Thyroid gland (tissue), 4 donors: ENCODE measurements at regions not wholly inside any gene's neighbourhood (a gene's known extent, or its start where the extent isn't known, plus 50 kb on each side); places are given as distances from the start of the nearest gene placed in this dataset.

Experiments
- DNase-seq, 2 donors: peaks; one replicate each; pipeline ENCODE4 v3.0.0-alpha.2; 2019
- H3K27ac ChIP-seq, 3 donors: fragments of 200-600 bp; sonication (generic); 1 replicate in 2 of 3; 2 replicates in 1 of 3; pipeline ENCODE4 v1.5.1; 2016 to 2019; ENCODE audit warnings: mild to moderate bottlenecking in 1 of 3, moderate library complexity in 1 of 3
- H3K27me3 ChIP-seq: fragments of 200-600 bp; sonication (generic); one replicate; pipeline ENCODE4 v1.5.1; 2019
- H3K36me3 ChIP-seq, 2 donors: fragments of 200-600 bp; sonication (generic); one replicate each; pipeline ENCODE4 v1.5.1; 2016 to 2019
- H3K4me1 ChIP-seq, 2 donors: fragments of 200-600 bp; sonication (generic); one replicate each; pipeline ENCODE4 v1.5.1; 2017 to 2019
- H3K4me3 ChIP-seq, 3 donors: fragments of 200-600 bp; sonication (generic); replicated peaks in 1 of 3; 1 replicate in 2 of 3; 2 replicates in 1 of 3; pipeline ENCODE4 v1.5.1; 2016; ENCODE audit warnings: mild to moderate bottlenecking in 1 of 3
- H3K9me3 ChIP-seq: fragments of 200-600 bp; sonication (generic); one replicate; pipeline ENCODE4 v1.5.1; 2017
- POLR2A ChIP-seq, 2 donors: fragments of 450-650 bp; IDR thresholded peaks; one replicate each; pipeline ENCODE4 v1.6.1; 2017; ENCODE audit warnings: antibody characterized with exemption in 2 of 2, mild to moderate bottlenecking in 2 of 2, moderate library complexity in 1 of 2
- WGBS, 2 donors: methylation state at CpG; one replicate each; pipeline ENCODE4 v1.1.5; 2017; 5-methylcytosine and 5-hydroxymethylcytosine counted together
- intact Hi-C: fragments of 100-400 bp; cut with DNase I; formaldehyde crosslinking; loops from one replicate; pipeline ENCODE4 v1.15.1; 2023
- TF ChIP-seq, protein P1 (sequence below), 6 experiments: fragments of 200-600 bp in 3 of 6; fragments of 450-650 bp in 3 of 6; sonication (generic) in 3 of 6; IDR thresholded peaks; one replicate each; pipeline ENCODE4 v1.5.1; 2016 to 2019; ENCODE audit warnings: antibody characterized with exemption in 6 of 6, mild to moderate bottlenecking in 2 of 6, inconsistent platforms in 1 of 6, moderate library complexity in 1 of 6

DNA sequence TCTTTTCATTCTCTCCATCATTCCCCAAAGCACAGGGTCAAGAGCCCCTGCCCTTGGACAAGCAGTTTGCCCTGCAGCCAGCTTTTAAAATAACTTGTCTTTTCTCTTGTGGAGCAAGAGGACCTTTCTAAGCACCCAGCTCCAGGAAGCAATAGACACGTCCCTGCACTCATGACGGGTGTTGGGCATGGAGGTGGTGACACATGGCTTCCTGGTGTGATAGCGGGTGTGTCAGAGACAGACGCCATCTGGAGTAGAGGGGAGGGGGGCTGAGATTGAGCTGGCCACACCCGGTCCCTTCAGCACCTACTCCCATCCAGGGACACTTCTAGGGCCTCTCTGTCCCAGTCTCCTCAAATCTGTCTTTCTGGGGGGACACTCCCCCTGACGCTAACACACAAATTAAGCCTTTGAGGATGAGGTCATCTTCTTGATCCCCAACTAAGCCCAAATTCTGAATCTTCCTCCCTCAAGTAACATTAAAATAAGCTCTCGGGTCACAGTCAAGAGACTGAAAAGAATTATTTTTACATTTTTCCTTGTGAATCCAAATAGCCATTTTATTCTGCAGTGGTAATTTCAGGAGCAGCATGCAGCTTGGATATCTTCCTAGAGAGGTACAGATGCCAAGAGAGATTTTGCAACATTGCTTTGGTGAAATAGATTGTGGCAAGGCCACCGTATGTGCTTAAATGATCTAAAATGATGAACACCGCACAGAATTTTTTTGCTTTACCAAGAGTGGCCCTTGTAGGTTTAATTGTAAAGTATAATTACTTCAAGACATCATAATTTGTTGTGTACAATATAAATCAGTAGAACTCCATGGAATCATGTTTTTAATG, 216.6 kb upstream of the IRX3 start:
- Histone ChIP-seq H3K4me1 (peaks cover 6 to 13% of the 10 kb centered on the region in 2 donors), H3K36me3 (no peaks in the 10 kb centered on the region), H3K27ac (no peak overlapping the region), H3K27me3 (no peaks in the 10 kb centered on the region), H3K4me3 (no peak overlapping the region), H3K9me3 (no peaks in the 10 kb centered on the region)
- WGBS, 2 donors = 65 to 69% methylated on average over 9 of the region's 9 CpGs
- no peak for DNase-seq
- TF ChIP-seq, protein P1, sequence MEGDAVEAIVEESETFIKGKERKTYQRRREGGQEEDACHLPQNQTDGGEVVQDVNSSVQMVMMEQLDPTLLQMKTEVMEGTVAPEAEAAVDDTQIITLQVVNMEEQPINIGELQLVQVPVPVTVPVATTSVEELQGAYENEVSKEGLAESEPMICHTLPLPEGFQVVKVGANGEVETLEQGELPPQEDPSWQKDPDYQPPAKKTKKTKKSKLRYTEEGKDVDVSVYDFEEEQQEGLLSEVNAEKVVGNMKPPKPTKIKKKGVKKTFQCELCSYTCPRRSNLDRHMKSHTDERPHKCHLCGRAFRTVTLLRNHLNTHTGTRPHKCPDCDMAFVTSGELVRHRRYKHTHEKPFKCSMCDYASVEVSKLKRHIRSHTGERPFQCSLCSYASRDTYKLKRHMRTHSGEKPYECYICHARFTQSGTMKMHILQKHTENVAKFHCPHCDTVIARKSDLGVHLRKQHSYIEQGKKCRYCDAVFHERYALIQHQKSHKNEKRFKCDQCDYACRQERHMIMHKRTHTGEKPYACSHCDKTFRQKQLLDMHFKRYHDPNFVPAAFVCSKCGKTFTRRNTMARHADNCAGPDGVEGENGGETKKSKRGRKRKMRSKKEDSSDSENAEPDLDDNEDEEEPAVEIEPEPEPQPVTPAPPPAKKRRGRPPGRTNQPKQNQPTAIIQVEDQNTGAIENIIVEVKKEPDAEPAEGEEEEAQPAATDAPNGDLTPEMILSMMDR (IDR thresholded peaks at IDR 0.05) = no peak
- no peak for TF ChIP-seq POLR2A (IDR thresholded peaks at IDR 0.05)
- intact Hi-C loops = no loop called here

DNA sequence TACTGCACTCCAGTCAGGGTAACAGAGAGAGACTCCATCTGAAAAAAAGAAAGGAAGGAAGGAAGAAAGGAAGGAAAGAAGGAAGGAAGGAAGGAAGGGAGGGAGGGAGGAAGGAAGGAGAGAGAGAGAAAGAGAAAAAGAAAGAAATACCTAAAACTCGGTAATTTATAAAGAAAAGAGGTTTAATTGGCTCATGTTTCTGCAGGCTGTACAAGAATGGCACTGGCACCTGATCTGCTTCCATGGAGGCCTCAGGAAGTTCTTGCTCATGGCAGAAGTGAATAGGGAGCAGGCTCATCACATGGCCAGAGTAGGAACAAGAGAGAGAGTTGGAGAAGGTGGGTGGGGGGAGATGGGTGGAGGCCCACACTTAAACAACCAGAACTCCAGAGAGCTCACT, 215.2 kb upstream of the IRX3 start:
- intact Hi-C loops = no loop called here
- H3K9me3 ChIP-seq = no peaks in the 10 kb centered on the region
- no peaks in the 10 kb centered on the region for H3K27me3 ChIP-seq
- no peaks in the 10 kb centered on the region for H3K36me3 ChIP-seq
- peaks cover 1 to 6% of the 10 kb centered on the region in 2 donors for H3K4me1 ChIP-seq
- H3K27ac ChIP-seq = no peak overlapping the region
- no peak for DNase-seq
- WGBS, 2 donors = 75 to 88% methylated on average over 1 of the region's 1 CpG
- H3K4me3 ChIP-seq = no peak overlapping the region
- TF ChIP-seq POLR2A (IDR thresholded peaks at IDR 0.05) = no peak
- TF ChIP-seq, protein P1 (IDR thresholded peaks at IDR 0.05) = no peak

DNA sequence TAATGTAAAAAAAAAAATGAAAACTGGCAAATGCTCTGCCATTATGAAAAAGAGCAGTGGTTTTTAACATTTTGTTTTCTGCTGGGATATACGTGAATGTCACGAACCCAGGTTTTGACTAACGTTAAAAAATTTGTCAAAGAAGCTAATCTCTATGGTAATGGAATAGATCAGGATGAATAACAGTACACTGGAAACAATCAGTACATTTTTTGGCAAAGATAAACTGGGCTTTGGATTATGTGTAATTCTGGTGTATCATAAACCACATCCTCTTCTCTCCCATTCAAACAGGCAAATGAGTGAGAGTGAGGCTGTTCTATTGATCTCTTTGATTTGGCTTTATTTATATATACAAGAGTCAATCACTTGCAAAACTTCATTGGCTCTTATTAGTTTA, 207.0 kb upstream of the IRX3 start:
- TF ChIP-seq, protein P1 (IDR thresholded peaks at IDR 0.05) = no peak
- TF ChIP-seq POLR2A (IDR thresholded peaks at IDR 0.05) = no peak
- Histone ChIP-seq H3K36me3 (no peaks in the 10 kb centered on the region), H3K4me1 (no peaks in the 10 kb centered on the region), H3K4me3 (no peak overlapping the region), H3K27me3 (no peaks in the 10 kb centered on the region), H3K9me3 (no peaks in the 10 kb centered on the region), H3K27ac (no peak overlapping the region)
- WGBS, 2 donors = 79 to 90% methylated on average over 3 of the region's 3 CpGs
- DNase-seq = no peak
- intact Hi-C loops = no loop called here

DNA sequence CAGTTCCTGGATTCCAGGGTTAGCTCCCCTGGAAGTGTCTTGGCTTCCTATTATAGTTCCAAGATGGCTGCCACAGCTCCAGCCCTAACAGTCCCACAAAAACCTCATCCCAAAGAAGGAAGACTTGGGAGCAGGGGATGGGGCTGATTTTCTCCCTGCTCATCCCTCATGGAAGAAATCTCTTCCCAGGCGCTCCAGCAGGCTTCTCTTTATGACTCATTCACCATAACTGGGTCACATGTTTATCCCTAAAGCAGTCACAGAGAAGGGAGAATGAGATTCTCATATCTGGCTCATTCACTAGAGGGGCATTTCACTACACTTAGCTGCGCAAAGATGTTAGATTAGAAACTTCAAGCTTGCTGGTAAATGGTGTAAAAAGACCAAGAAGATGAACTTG, 206.5 kb upstream of the IRX3 start:
- DNase-seq = no peak
- intact Hi-C loops = no loop called here
- no peaks in the 10 kb centered on the region for H3K36me3 ChIP-seq
- TF ChIP-seq, protein P1 (IDR thresholded peaks at IDR 0.05) = no peak
- TF ChIP-seq POLR2A (IDR thresholded peaks at IDR 0.05) = no peak
- WGBS, 2 donors = 92% methylated on average over 2 of the region's 2 CpGs
- H3K9me3 ChIP-seq = no peaks in the 10 kb centered on the region
- H3K27me3 ChIP-seq = no peaks in the 10 kb centered on the region
- H3K4me3 ChIP-seq = no peak overlapping the region
- H3K27ac ChIP-seq = no peak overlapping the region
- no peaks in the 10 kb centered on the region for H3K4me1 ChIP-seq

DNA sequence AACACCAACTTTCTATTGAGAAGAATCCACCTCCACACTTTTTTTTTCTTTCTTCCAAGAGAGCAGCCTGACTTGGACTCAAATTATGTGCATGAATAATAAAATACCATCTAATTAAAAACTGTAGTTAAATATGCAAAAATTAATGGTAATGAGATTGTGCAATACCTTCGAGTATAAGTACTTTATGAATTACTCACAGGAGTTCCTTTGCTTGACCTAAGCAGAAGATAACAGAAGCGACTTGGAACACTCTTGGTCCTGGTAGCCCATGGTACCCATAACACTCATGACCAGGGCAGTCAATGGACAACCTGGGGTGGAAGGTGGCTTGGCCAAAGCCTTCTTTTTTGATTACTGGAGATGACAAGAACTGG, 203.5 kb upstream of the IRX3 start:
- no peaks in the 10 kb centered on the region for H3K9me3 ChIP-seq
- 86 to 92% methylated on average over 2 of the region's 2 CpGs for whole genome bisulfite sequencing, 2 donors
- intact Hi-C loops = no loop called here
- H3K36me3 ChIP-seq = no peaks in the 10 kb centered on the region
- DNase-seq = no peak
- H3K27me3 ChIP-seq = no peaks in the 10 kb centered on the region
- H3K4me3 ChIP-seq = no peak overlapping the region
- H3K27ac ChIP-seq = no peak overlapping the region
- H3K4me1 ChIP-seq = no peaks in the 10 kb centered on the region
- no peak for TF ChIP-seq POLR2A (IDR thresholded peaks at IDR 0.05)
- TF ChIP-seq, protein P1 (IDR thresholded peaks at IDR 0.05) = no peak
